ENCODE measurements at regions not wholly inside any gene's neighbourhood (a gene's known extent, or its start where the extent isn't known, plus 50 kb on each side); places are given as distances from the start of the nearest gene placed in this dataset.
A peak's percentile ranks its signal among the peaks of the same experiment; 100 is the strongest.
"Not testable (repeated sequence)": the region's sequence is repeated elsewhere in the genome, so short reads cannot be mapped to it uniquely, and the experiment has no call there.

- Mint-ChIP-seq H3K36me3 (peaks cover 22% of the 10 kb centered on the region), H3K9me3 (ENCODE audit: low read depth) (peaks cover 22% of the 10 kb centered on the region), H3K4me1 (ENCODE audit: low read depth) (no peaks in the 10 kb centered on the region), H3K27ac (no peak overlapping the region), H3K27me3 (no peaks in the 10 kb centered on the region), H3K4me3 (no peak overlapping the region)
Measured at GRCh38 chr20:28562510-28562898, 2695.0 kb upstream of the DEFB115 start.

- H3K4me3 Mint-ChIP-seq; H3K27me3 Mint-ChIP-seq; H3K4me1 Mint-ChIP-seq (ENCODE audit: low read depth); H3K27ac Mint-ChIP-seq: not testable (repeated sequence)
- peaks cover 22% of the 10 kb centered on the region for H3K36me3 Mint-ChIP-seq
- H3K9me3 Mint-ChIP-seq (ENCODE audit: low read depth), result peaks cover 22% of the 10 kb centered on the region
Measured at GRCh38 chr20:28562899-28563521, 2694.5 kb upstream of the DEFB115 start.

- Mint-ChIP-seq H3K9me3 (ENCODE audit: low read depth) (peaks cover 22% of the 10 kb centered on the region), H3K36me3 (peaks cover 22% of the 10 kb centered on the region)
- H3K27me3 Mint-ChIP-seq; H3K4me1 Mint-ChIP-seq (ENCODE audit: low read depth); H3K4me3 Mint-ChIP-seq; H3K27ac Mint-ChIP-seq: not testable (repeated sequence)
Measured at GRCh38 chr20:28564024-28564423, 2693.4 kb upstream of the DEFB115 start.

GRCh38 chr20:28564688-28565463 is 2692.6 kb upstream of the DEFB115 start:
- peaks cover 21% of the 10 kb centered on the region for H3K9me3 Mint-ChIP-seq (ENCODE audit: low read depth)
- H3K4me1 Mint-ChIP-seq (ENCODE audit: low read depth); H3K27ac Mint-ChIP-seq: not testable (repeated sequence)

GRCh38 chr20:28575991-28576390 is 2681.5 kb upstream of the DEFB115 start:
- peaks cover 15% of the 10 kb centered on the region for H3K36me3 Mint-ChIP-seq
- H3K9me3 Mint-ChIP-seq (ENCODE audit: low read depth); H3K4me3 Mint-ChIP-seq; H3K27ac Mint-ChIP-seq; H3K27me3 Mint-ChIP-seq; H3K4me1 Mint-ChIP-seq (ENCODE audit: low read depth): not testable (repeated sequence)

More at GRCh38 chr20:28564688-28565463, 2692.6 kb upstream of the DEFB115 start:
- not testable (repeated sequence) for H3K4me3 Mint-ChIP-seq, H3K27me3 Mint-ChIP-seq
- H3K36me3 Mint-ChIP-seq, result peaks cover 19% of the 10 kb centered on the region

GRCh38 chr20:28591680-28592079 is 2665.8 kb upstream of the DEFB115 start:
- H3K9me3 Mint-ChIP-seq (ENCODE audit: low read depth); H3K27me3 Mint-ChIP-seq; H3K4me3 Mint-ChIP-seq; H3K36me3 Mint-ChIP-seq; H3K27ac Mint-ChIP-seq: not testable (repeated sequence)
- H3K4me1 Mint-ChIP-seq (ENCODE audit: low read depth), result peaks cover 21% of the 10 kb centered on the region

- not testable (repeated sequence) for H3K27me3 Mint-ChIP-seq; H3K27ac Mint-ChIP-seq; H3K4me3 Mint-ChIP-seq; H3K9me3 Mint-ChIP-seq (ENCODE audit: low read depth); H3K36me3 Mint-ChIP-seq
- H3K4me1 Mint-ChIP-seq (ENCODE audit: low read depth), result peaks cover 35% of the 10 kb centered on the region
Measured at GRCh38 chr20:28593383-28593782, 2664.1 kb upstream of the DEFB115 start.

GRCh38 chr20:28594476-28594875 is 2663.0 kb upstream of the DEFB115 start:
- H3K4me3 Mint-ChIP-seq; H3K27me3 Mint-ChIP-seq; H3K27ac Mint-ChIP-seq; H3K9me3 Mint-ChIP-seq (ENCODE audit: low read depth); H3K36me3 Mint-ChIP-seq: not testable (repeated sequence)
- H3K4me1 Mint-ChIP-seq (ENCODE audit: low read depth), result peaks cover 40% of the 10 kb centered on the region

GRCh38 chr20:28602006-28602402 is 2655.5 kb upstream of the DEFB115 start:
- not testable (repeated sequence) for H3K27me3 Mint-ChIP-seq; H3K9me3 Mint-ChIP-seq (ENCODE audit: low read depth); H3K36me3 Mint-ChIP-seq
- peak overlapping the region; percentile 95 for H3K4me3 Mint-ChIP-seq
- peak overlapping the region; percentile 91 for H3K27ac Mint-ChIP-seq
- H3K4me1 Mint-ChIP-seq (ENCODE audit: low read depth), result peaks cover 41% of the 10 kb centered on the region

- not testable (repeated sequence) for H3K36me3 Mint-ChIP-seq; H3K9me3 Mint-ChIP-seq (ENCODE audit: low read depth); H3K27me3 Mint-ChIP-seq
- Mint-ChIP-seq H3K4me1 (ENCODE audit: low read depth) (peaks cover 35% of the 10 kb centered on the region), H3K27ac (peak overlapping the region; percentile 91), H3K4me3 (peak overlapping the region; percentile 95)
Measured at GRCh38 chr20:28602403-28603217, 2654.9 kb upstream of the DEFB115 start.

- Mint-ChIP-seq H3K27ac (peak overlapping the region; percentile 86), H3K4me1 (ENCODE audit: low read depth) (peaks cover 30% of the 10 kb centered on the region)
Measured at GRCh38 chr20:28603218-28603577, 2654.3 kb upstream of the DEFB115 start.

GRCh38 chr20:28616354-28616753 is 2641.1 kb upstream of the DEFB115 start:
- no peaks in the 10 kb centered on the region for H3K4me1 Mint-ChIP-seq (ENCODE audit: low read depth)
- peaks cover 38% of the 10 kb centered on the region for H3K9me3 Mint-ChIP-seq (ENCODE audit: low read depth)
- no peak overlapping the region for H3K4me3 Mint-ChIP-seq
- H3K27ac Mint-ChIP-seq, result no peak overlapping the region
- peaks cover 3% of the 10 kb centered on the region for H3K27me3 Mint-ChIP-seq
- H3K36me3 Mint-ChIP-seq, result peaks cover 2% of the 10 kb centered on the region

More at GRCh38 chr20:28603218-28603577, 2654.3 kb upstream of the DEFB115 start:
- H3K4me3 Mint-ChIP-seq, result peak overlapping the region; percentile 95
- H3K36me3 Mint-ChIP-seq; H3K9me3 Mint-ChIP-seq (ENCODE audit: low read depth); H3K27me3 Mint-ChIP-seq: not testable (repeated sequence)

GRCh38 chr20:28619956-28620651 is 2637.4 kb upstream of the DEFB115 start:
- not testable (repeated sequence) for H3K4me1 Mint-ChIP-seq (ENCODE audit: low read depth)
- H3K9me3 Mint-ChIP-seq (ENCODE audit: low read depth), result peaks cover 23% of the 10 kb centered on the region

GRCh38 chr20:28625112-28625511 is 2632.4 kb upstream of the DEFB115 start:
- H3K4me3 Mint-ChIP-seq; H3K4me1 Mint-ChIP-seq (ENCODE audit: low read depth); H3K27me3 Mint-ChIP-seq; H3K36me3 Mint-ChIP-seq; H3K27ac Mint-ChIP-seq: not testable (repeated sequence)
- peaks cover 15% of the 10 kb centered on the region for H3K9me3 Mint-ChIP-seq (ENCODE audit: low read depth)

More at GRCh38 chr20:28619956-28620651, 2637.4 kb upstream of the DEFB115 start:
- not testable (repeated sequence) for H3K27me3 Mint-ChIP-seq, H3K27ac Mint-ChIP-seq, H3K36me3 Mint-ChIP-seq, H3K4me3 Mint-ChIP-seq

GRCh38 chr20:28640831-28641230 is 2616.6 kb upstream of the DEFB115 start:
- H3K4me3 Mint-ChIP-seq; H3K27ac Mint-ChIP-seq; H3K27me3 Mint-ChIP-seq; H3K4me1 Mint-ChIP-seq (ENCODE audit: low read depth); H3K36me3 Mint-ChIP-seq: not testable (repeated sequence)
- H3K9me3 Mint-ChIP-seq (ENCODE audit: low read depth), result peaks cover 12% of the 10 kb centered on the region
